HepG2 (cell line): ENCODE measurements at regions not wholly inside any gene's neighbourhood (a gene's known extent, or its start where the extent isn't known, plus 50 kb on each side); places are given as distances from the start of the nearest gene placed in this dataset.

Experiments used
- ATAC-seq: fragments of 200-7000 bp; cut with Tn5 transposase; 3 replicates; pipeline ENCODE4 v1.9.1; 2020; ENCODE audit warnings: mild to moderate bottlenecking, moderate library complexity
- BruUV-seq: library from RNA; stranded (reverse); fragments of 400-500 nt; replicated peaks from 2 replicates; lab custom pipeline; 2021; lab: Mats Ljungman, UMichigan
- CTCF ChIA-PET: fragments of 300-600 bp; formaldehyde crosslinking; extraction: SDS; loops from one replicate; lab custom pipeline; 2021; ENCODE audit warnings: low total read pairs, inconsistent platforms, low intra/inter-chr PET ratio; lab: Yijun Ruan, JAX
- POLR2A ChIA-PET: fragments of 350-600 bp; sonication (Branson Sonifier 250); formaldehyde crosslinking; loops from one replicate; lab custom pipeline; 2020; ENCODE audit warnings: antibody characterized with exemption, inconsistent platforms; lab: Yijun Ruan, JAX
- DNase-seq: peaks from one replicate; pipeline ENCODE4 v3.0.0-alpha.2; 2015; ENCODE audit warnings: low spot score
- FAIRE-seq: peaks from 3 replicates; lab custom pipeline; 2011; peaks lifted over from hg19 to GRCh38; lab: Jason Lieb, UNC
- H2AFZ ChIP-seq: one replicate; pipeline ENCODE4 v1.6.1; 2011; ENCODE audit warnings: low read length, inconsistent platforms
- H3K27ac ChIP-seq: fragments of 300-600 bp; 3 replicates; pipeline ENCODE4 v1.8.0; 2011; ENCODE audit warnings: mixed run types, mild to moderate bottlenecking, mixed read lengths, low read length, inconsistent platforms; ENCODE audit not compliant: insufficient read depth; ENCODE audit errors: extremely low read length
- H3K27me3 ChIP-seq, 2 experiments: fragments of 200-600 bp in 1 of 2; 2 replicates in 1 of 2; 3 replicates in 1 of 2; pipeline versions ENCODE4 v1.6.0 to v1.8.0; 2011; ENCODE audit warnings: low read length in 2 of 2, mild to moderate bottlenecking in 2 of 2, moderate library complexity in 2 of 2, inconsistent platforms in 1 of 2; ENCODE audit not compliant: insufficient read depth in 2 of 2, control insufficient read depth in 1 of 2
- H3K36me3 ChIP-seq, 2 experiments: fragments of 200-600 bp in 1 of 2; replicated peaks in 1 of 2; 2 replicates in 1 of 2; 3 replicates in 1 of 2; pipeline versions ENCODE4 v1.5.1 to v1.8.0; 2011; ENCODE audit warnings: low read length in 2 of 2, inconsistent platforms in 1 of 2; ENCODE audit not compliant: insufficient read depth in 2 of 2, control insufficient read depth in 1 of 2
- H3K4me1 ChIP-seq: 2 replicates; pipeline ENCODE4 v1.5.1; 2012; ENCODE audit warnings: low read length, inconsistent platforms; ENCODE audit not compliant: insufficient read depth
- H3K4me2 ChIP-seq: 2 replicates; pipeline ENCODE4 v1.6.0; 2011; ENCODE audit warnings: low read depth, low read length, inconsistent platforms
- H3K4me3 ChIP-seq, 3 experiments: fragments of 200-600 bp in 1 of 3; sonication (generic), shearing (Covaris generic) in 1 of 3; replicated peaks in 1 of 3; 2 replicates each; pipeline ENCODE4 v1.5.1; 2011 to 2016; ENCODE audit warnings: low read length in 3 of 3, inconsistent platforms in 2 of 3, low read depth in 2 of 3, mild to moderate bottlenecking in 2 of 3, control low read depth in 1 of 3, mixed read lengths in 1 of 3; ENCODE audit not compliant: insufficient read depth in 1 of 3
- H3K79me2 ChIP-seq: one replicate; pipeline ENCODE4 v1.6.1; 2011; ENCODE audit warnings: low read length, inconsistent platforms; ENCODE audit not compliant: insufficient read depth
- H3K9ac ChIP-seq: 2 replicates; pipeline ENCODE4 v1.6.0; 2011; ENCODE audit warnings: mild to moderate bottlenecking, low read depth, low read length, inconsistent platforms; ENCODE audit not compliant: insufficient read depth
- H3K9me3 ChIP-seq: 2 replicates; pipeline ENCODE4 v1.5.1; 2012; ENCODE audit warnings: mild to moderate bottlenecking, low read length
- H4K20me1 ChIP-seq: 2 replicates; pipeline ENCODE4 v1.6.0; 2011; ENCODE audit warnings: inconsistent platforms, mild to moderate bottlenecking, low read length, moderate library complexity; ENCODE audit not compliant: insufficient read depth
- ATM ChIP-seq: fragments of 450-650 bp; IDR thresholded peaks from 2 replicates; pipeline ENCODE4 v1.7.1; 2017; ENCODE audit warnings: mild to moderate bottlenecking, borderline replicate concordance
- HDAC6 ChIP-seq: fragments of 200-600 bp; sonication (generic); IDR thresholded peaks from 2 replicates; pipeline ENCODE4 v1.7.0; 2017; ENCODE audit warnings: mild to moderate bottlenecking, antibody characterized with exemption, low read length, low read depth
- NFE2 ChIP-seq: sonication (generic); formaldehyde crosslinking; IDR thresholded peaks from 2 replicates; pipeline ENCODE4 v1.4.0; 2020; ENCODE audit warnings: missing genetic modification reagents
- PAX8 ChIP-seq: sonication (generic); formaldehyde crosslinking; IDR thresholded peaks from 2 replicates; pipeline ENCODE4 v1.8.0; 2022; ENCODE audit warnings: mild to moderate bottlenecking, missing genetic modification reagents, borderline replicate concordance
- POLR2AphosphoS5 ChIP-seq: IDR thresholded peaks from 2 replicates; pipeline ENCODE4 v1.6.1; 2012; ENCODE audit warnings: low read depth, low read length
- SRSF1 ChIP-seq: fragments of 200-400 bp; formaldehyde crosslinking; optimal IDR thresholded peaks from 2 replicates; pipeline ENCODE3; 2017; ENCODE audit warnings: mild to moderate bottlenecking, low read depth, low read length, moderate library complexity
- ZNF326 ChIP-seq: sonication (generic); formaldehyde crosslinking; IDR thresholded peaks from 2 replicates; pipeline ENCODE4 v1.4.0; 2020; ENCODE audit warnings: missing genetic modification reagents, borderline replicate concordance
- WGBS: methylation state at CpG from one replicate; pipeline ENCODE4 v1.1.6; 2017; ENCODE audit warnings: low lambda C conversion rate; 5-methylcytosine and 5-hydroxymethylcytosine counted together
- in situ Hi-C: cut with HindIII; loops from 2 replicates; pipeline ENCODE4 v1.10.0; 2017; ENCODE audit warnings: low pct_unique_long_range_greater_than_20kb; ENCODE audit not compliant: extremely low pct_ligation_motif_present
- intact Hi-C: fragments of 100-400 bp; cut with micrococcal nuclease; formaldehyde crosslinking; loops from one replicate; pipeline ENCODE4 v1.10.0; 2022; ENCODE audit not compliant: unreplicated experiment
- TF ChIP-seq, protein P1 (sequence below): sonication (generic); formaldehyde crosslinking; IDR thresholded peaks from 2 replicates; pipeline ENCODE4 v1.8.0; 2022; ENCODE audit warnings: mild to moderate bottlenecking, missing genetic modification reagents
- TF ChIP-seq, protein P2 (sequence below): sonication (generic); formaldehyde crosslinking; IDR thresholded peaks from 2 replicates; pipeline ENCODE4 v1.5.1; 2020; ENCODE audit warnings: mild to moderate bottlenecking, moderate library complexity, missing genetic modification reagents
- TF ChIP-seq, protein P3 (sequence below): sonication (generic); formaldehyde crosslinking; IDR thresholded peaks from 2 replicates; pipeline ENCODE4 v1.4.0; 2020; ENCODE audit warnings: missing genetic modification reagents
- TF ChIP-seq, protein P4 (sequence below): IDR thresholded peaks from 2 replicates; pipeline ENCODE4 v1.6.1; 2018; ENCODE audit warnings: missing genetic modification reagents
- TF ChIP-seq, protein P5 (sequence below): sonication (generic); formaldehyde crosslinking; IDR thresholded peaks from 2 replicates; pipeline ENCODE4 v1.5.0; 2020; ENCODE audit warnings: missing genetic modification reagents

DNA sequence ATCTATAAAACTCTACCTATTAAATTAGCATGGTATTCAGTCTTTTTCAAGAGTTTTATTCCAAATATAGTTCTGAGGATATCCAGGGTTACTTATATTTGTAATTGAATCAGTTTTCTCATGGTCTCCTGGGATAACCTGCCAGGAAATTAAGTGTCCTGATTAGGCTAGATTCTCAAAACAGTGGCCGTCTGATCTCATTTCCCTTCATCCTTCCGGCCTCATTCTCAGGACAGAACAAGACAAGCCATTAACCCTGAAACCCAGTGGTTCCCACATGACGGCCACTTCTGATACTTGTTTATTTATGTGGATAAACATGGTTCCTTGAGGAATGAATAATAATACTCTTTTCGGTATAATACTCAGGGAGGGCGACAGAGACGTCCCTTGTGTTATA lies 417.6 kb upstream of the POT1 start:
- no TSS peak for BruUV-seq
- CTCF ChIA-PET, result no interaction called here

DNA sequence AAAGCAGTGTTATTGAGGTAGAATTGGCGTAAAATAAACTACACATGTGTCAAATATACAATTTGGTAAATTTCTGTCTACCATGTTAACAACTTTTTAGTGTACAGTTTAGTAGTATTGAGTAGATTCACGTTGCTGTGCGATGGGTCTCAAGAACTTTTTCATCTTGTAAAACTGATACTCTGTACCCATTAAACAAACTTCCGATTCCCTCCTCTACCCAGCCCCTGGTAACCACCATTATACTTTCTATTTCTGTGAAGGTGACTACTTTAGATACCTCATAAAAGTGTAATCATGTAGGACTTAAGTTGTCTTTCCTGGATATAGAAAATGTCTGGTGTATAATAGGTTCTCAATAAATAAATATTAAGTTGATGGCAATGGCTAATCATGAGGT lies 408.5 kb upstream of the POT1 start:
- in situ Hi-C loops (no loop called here), intact Hi-C loops (no loop called here)
- POLR2A ChIA-PET, result no interaction called here
- H3K27me3 ChIP-seq, result no peaks in the 10 kb centered on the region
- no peak for FAIRE-seq
- no peak overlapping the region for H3K4me2 ChIP-seq
- no peaks in the 10 kb centered on the region for H3K79me2 ChIP-seq
- H4K20me1 ChIP-seq, result no peaks in the 10 kb centered on the region
- no peak for ATAC-seq
- H2AFZ ChIP-seq, result no peak overlapping the region
- H3K4me3 ChIP-seq, result no peak overlapping the region
- H3K27ac ChIP-seq, result no peak overlapping the region
- no peaks in the 10 kb centered on the region for H3K4me1 ChIP-seq
- no peak overlapping the region for H3K9ac ChIP-seq
- CTCF ChIA-PET, result no interaction called here
- no peaks in the 10 kb centered on the region for H3K36me3 ChIP-seq
- DNase-seq, result no peak
- peaks cover 4% of the 10 kb centered on the region for H3K9me3 ChIP-seq
- no TSS peak for BruUV-seq
- WGBS, result 3% methylated on average over 4 of the region's 4 CpGs
- TF ChIP-seq, protein P1, sequence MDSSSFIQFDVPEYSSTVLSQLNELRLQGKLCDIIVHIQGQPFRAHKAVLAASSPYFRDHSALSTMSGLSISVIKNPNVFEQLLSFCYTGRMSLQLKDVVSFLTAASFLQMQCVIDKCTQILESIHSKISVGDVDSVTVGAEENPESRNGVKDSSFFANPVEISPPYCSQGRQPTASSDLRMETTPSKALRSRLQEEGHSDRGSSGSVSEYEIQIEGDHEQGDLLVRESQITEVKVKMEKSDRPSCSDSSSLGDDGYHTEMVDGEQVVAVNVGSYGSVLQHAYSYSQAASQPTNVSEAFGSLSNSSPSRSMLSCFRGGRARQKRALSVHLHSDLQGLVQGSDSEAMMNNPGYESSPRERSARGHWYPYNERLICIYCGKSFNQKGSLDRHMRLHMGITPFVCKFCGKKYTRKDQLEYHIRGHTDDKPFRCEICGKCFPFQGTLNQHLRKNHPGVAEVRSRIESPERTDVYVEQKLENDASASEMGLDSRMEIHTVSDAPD, result no peak
- TF ChIP-seq, protein P2, sequence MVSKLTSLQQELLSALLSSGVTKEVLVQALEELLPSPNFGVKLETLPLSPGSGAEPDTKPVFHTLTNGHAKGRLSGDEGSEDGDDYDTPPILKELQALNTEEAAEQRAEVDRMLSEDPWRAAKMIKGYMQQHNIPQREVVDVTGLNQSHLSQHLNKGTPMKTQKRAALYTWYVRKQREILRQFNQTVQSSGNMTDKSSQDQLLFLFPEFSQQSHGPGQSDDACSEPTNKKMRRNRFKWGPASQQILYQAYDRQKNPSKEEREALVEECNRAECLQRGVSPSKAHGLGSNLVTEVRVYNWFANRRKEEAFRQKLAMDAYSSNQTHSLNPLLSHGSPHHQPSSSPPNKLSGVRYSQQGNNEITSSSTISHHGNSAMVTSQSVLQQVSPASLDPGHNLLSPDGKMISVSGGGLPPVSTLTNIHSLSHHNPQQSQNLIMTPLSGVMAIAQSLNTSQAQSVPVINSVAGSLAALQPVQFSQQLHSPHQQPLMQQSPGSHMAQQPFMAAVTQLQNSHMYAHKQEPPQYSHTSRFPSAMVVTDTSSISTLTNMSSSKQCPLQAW (CRISPR knock-in tag), result no peak
- no peak for TF ChIP-seq PAX8 (CRISPR knock-in tag)
- TF ChIP-seq, protein P3, sequence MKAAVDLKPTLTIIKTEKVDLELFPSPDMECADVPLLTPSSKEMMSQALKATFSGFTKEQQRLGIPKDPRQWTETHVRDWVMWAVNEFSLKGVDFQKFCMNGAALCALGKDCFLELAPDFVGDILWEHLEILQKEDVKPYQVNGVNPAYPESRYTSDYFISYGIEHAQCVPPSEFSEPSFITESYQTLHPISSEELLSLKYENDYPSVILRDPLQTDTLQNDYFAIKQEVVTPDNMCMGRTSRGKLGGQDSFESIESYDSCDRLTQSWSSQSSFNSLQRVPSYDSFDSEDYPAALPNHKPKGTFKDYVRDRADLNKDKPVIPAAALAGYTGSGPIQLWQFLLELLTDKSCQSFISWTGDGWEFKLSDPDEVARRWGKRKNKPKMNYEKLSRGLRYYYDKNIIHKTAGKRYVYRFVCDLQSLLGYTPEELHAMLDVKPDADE, result no peak
- TF ChIP-seq POLR2AphosphoS5, result no peak
- no peak for TF ChIP-seq ATM
- TF ChIP-seq SRSF1, result no peak
- TF ChIP-seq, protein P4, sequence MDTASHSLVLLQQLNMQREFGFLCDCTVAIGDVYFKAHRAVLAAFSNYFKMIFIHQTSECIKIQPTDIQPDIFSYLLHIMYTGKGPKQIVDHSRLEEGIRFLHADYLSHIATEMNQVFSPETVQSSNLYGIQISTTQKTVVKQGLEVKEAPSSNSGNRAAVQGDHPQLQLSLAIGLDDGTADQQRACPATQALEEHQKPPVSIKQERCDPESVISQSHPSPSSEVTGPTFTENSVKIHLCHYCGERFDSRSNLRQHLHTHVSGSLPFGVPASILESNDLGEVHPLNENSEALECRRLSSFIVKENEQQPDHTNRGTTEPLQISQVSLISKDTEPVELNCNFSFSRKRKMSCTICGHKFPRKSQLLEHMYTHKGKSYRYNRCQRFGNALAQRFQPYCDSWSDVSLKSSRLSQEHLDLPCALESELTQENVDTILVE (CRISPR knock-in tag), result no peak
- TF ChIP-seq ZNF326 (CRISPR knock-in tag), result no peak
- no peak for TF ChIP-seq HDAC6
- TF ChIP-seq, protein P5, sequence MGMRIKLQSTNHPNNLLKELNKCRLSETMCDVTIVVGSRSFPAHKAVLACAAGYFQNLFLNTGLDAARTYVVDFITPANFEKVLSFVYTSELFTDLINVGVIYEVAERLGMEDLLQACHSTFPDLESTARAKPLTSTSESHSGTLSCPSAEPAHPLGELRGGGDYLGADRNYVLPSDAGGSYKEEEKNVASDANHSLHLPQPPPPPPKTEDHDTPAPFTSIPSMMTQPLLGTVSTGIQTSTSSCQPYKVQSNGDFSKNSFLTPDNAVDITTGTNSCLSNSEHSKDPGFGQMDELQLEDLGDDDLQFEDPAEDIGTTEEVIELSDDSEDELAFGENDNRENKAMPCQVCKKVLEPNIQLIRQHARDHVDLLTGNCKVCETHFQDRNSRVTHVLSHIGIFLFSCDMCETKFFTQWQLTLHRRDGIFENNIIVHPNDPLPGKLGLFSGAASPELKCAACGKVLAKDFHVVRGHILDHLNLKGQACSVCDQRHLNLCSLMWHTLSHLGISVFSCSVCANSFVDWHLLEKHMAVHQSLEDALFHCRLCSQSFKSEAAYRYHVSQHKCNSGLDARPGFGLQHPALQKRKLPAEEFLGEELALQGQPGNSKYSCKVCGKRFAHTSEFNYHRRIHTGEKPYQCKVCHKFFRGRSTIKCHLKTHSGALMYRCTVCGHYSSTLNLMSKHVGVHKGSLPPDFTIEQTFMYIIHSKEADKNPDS (CRISPR knock-in tag), result no peak

More for the DNA sequence above, 417.6 kb upstream of the POT1 start:
- intact Hi-C loops, result no loop called here
- 8% methylated on average over 6 of the region's 6 CpGs for WGBS
- no peak for TF ChIP-seq NFE2 (CRISPR knock-in tag)
- DNase-seq (no peak), FAIRE-seq (no peak), ATAC-seq (no peak)
- in situ Hi-C loops, result no loop called here
- H3K4me2 ChIP-seq, result no peak overlapping the region
- H3K27ac ChIP-seq, result no peak overlapping the region
- POLR2A ChIA-PET, result no interaction called here
- no peaks in the 10 kb centered on the region for H3K36me3 ChIP-seq
- no peaks in the 10 kb centered on the region for H3K27me3 ChIP-seq
- no peaks in the 10 kb centered on the region for H3K4me1 ChIP-seq
- no peak overlapping the region for H3K9ac ChIP-seq
- H4K20me1 ChIP-seq, result no peaks in the 10 kb centered on the region
- peaks cover 5% of the 10 kb centered on the region; the same call in 1 of the 2 replicates for H3K9me3 ChIP-seq
- no peak overlapping the region for H2AFZ ChIP-seq
- H3K79me2 ChIP-seq, result no peaks in the 10 kb centered on the region
- no peak overlapping the region for H3K4me3 ChIP-seq
